Smooth muscle cell (in vitro differentiated cells): ENCODE measurements at regions not wholly inside any gene's neighbourhood (a gene's known extent, or its start where the extent isn't known, plus 50 kb on each side); places are given as distances from the start of the nearest gene placed in this dataset.

Experiments used
- DNase-seq: peaks from one replicate; lab custom pipeline; 2025; ENCODE audit not compliant: unreplicated experiment; lab: John Stamatoyannopoulos, UW
- H2AFZ ChIP-seq: fragments of 200-600 bp; sonication (generic); 2 replicates; pipeline ENCODE4 v1.6.0; 2016; ENCODE audit warnings: antibody characterized with exemption, low read depth, mild to moderate bottlenecking
- H3F3A ChIP-seq: fragments of 200-600 bp; sonication (generic); 2 replicates; pipeline ENCODE4 v1.6.0; 2017; ENCODE audit warnings: antibody characterized with exemption, low read depth
- H3K27ac ChIP-seq: fragments of 200-600 bp; sonication (generic); 2 replicates; pipeline ENCODE4 v1.5.1; 2016; ENCODE audit warnings: low read depth, mild to moderate bottlenecking
- H3K27me3 ChIP-seq: fragments of 200-600 bp; sonication (generic); 2 replicates; pipeline ENCODE4 v1.6.1; 2016; ENCODE audit warnings: low read depth, mild to moderate bottlenecking
- H3K36me3 ChIP-seq: fragments of 200-600 bp; sonication (generic); 2 replicates; pipeline ENCODE4 v1.5.1; 2016; ENCODE audit warnings: low read depth
- H3K4me1 ChIP-seq: fragments of 200-600 bp; sonication (generic); 2 replicates; pipeline ENCODE4 v1.5.1; 2016; ENCODE audit warnings: low read depth
- H3K4me2 ChIP-seq: fragments of 200-600 bp; sonication (generic); 2 replicates; pipeline ENCODE4 v1.6.0; 2016; ENCODE audit warnings: mild to moderate bottlenecking
- H3K4me3 ChIP-seq: fragments of 200-600 bp; sonication (generic); 2 replicates; pipeline ENCODE4 v1.5.1; 2016; ENCODE audit warnings: mild to moderate bottlenecking
- H3K79me2 ChIP-seq: fragments of 200-600 bp; sonication (generic); 2 replicates; pipeline ENCODE4 v1.6.0; 2016; ENCODE audit warnings: low read depth, mild to moderate bottlenecking
- H3K9ac ChIP-seq: fragments of 200-600 bp; sonication (generic); 2 replicates; pipeline ENCODE4 v1.6.0; 2016; ENCODE audit warnings: low read depth
- H3K9me3 ChIP-seq: fragments of 200-600 bp; sonication (generic); replicated peaks from 2 replicates; pipeline ENCODE4 v1.5.1; 2016; ENCODE audit warnings: low read depth
- H4K20me1 ChIP-seq: fragments of 200-600 bp; sonication (generic); 2 replicates; pipeline ENCODE4 v1.6.0; 2016; ENCODE audit warnings: low read depth
- CTCF ChIP-seq: fragments of 200-600 bp; sonication (generic); IDR thresholded peaks from 2 replicates; pipeline ENCODE4 v1.5.1; 2017; ENCODE audit warnings: borderline replicate concordance, mild to moderate bottlenecking, antibody characterized with exemption; ENCODE audit not compliant: insufficient read depth, poor library complexity, severe bottlenecking
- WGBS: methylation state at CpG from one replicate; pipeline ENCODE4 v1.1.7; 2016; ENCODE audit warnings: low lambda C conversion rate; 5-methylcytosine and 5-hydroxymethylcytosine counted together

GRCh38 chr22:47690166-47690565, 927.7 kb downstream of the TBC1D22A start:
- H2AFZ ChIP-seq, result no peak overlapping the region
- H4K20me1 ChIP-seq, result no peaks in the 10 kb centered on the region
- H3K4me1 ChIP-seq, result no peaks in the 10 kb centered on the region
- H3K4me3 ChIP-seq, result no peak overlapping the region
- H3K36me3 ChIP-seq, result no peaks in the 10 kb centered on the region
- no peaks in the 10 kb centered on the region for H3K27me3 ChIP-seq
- no peak for TF ChIP-seq CTCF
- H3K27ac ChIP-seq, result no peak overlapping the region
- no peak for DNase-seq
- no peaks in the 10 kb centered on the region for H3K79me2 ChIP-seq
- H3K4me2 ChIP-seq, result no peak overlapping the region
- no peak overlapping the region for H3K9ac ChIP-seq
- no peaks in the 10 kb centered on the region for H3K9me3 ChIP-seq
- H3F3A ChIP-seq, result no peaks in the 10 kb centered on the region
- 100% methylated on average over 2 of the region's 2 CpGs for WGBS

GRCh38 chr22:47687776-47688175, 925.3 kb downstream of the TBC1D22A start:
- Histone ChIP-seq H3K9ac (no peak overlapping the region), H3F3A (no peaks in the 10 kb centered on the region), H2AFZ (no peak overlapping the region), H3K79me2 (no peaks in the 10 kb centered on the region), H4K20me1 (no peaks in the 10 kb centered on the region), H3K4me3 (no peak overlapping the region), H3K36me3 (no peaks in the 10 kb centered on the region), H3K4me2 (no peak overlapping the region), H3K4me1 (no peaks in the 10 kb centered on the region), H3K9me3 (no peaks in the 10 kb centered on the region), H3K27me3 (no peaks in the 10 kb centered on the region), H3K27ac (no peak overlapping the region)
- no peak for DNase-seq
- 84% methylated on average over 4 of the region's 4 CpGs for WGBS
- no peak for TF ChIP-seq CTCF

- no peaks in the 10 kb centered on the region for H3K27me3 ChIP-seq
- DNase-seq, result no peak
- H3K9ac ChIP-seq, result no peak overlapping the region
- H3F3A ChIP-seq, result no peaks in the 10 kb centered on the region
- no peaks in the 10 kb centered on the region for H3K4me1 ChIP-seq
- no peaks in the 10 kb centered on the region for H3K79me2 ChIP-seq
- no peak for TF ChIP-seq CTCF
- no peaks in the 10 kb centered on the region for H3K9me3 ChIP-seq
- H3K27ac ChIP-seq, result no peak overlapping the region
- H2AFZ ChIP-seq, result no peak overlapping the region
- no peak overlapping the region for H3K4me2 ChIP-seq
- H4K20me1 ChIP-seq, result no peaks in the 10 kb centered on the region
- H3K36me3 ChIP-seq, result no peaks in the 10 kb centered on the region
- 86% methylated on average over 5 of the region's 5 CpGs for WGBS
- H3K4me3 ChIP-seq, result no peak overlapping the region
Observed at GRCh38 chr22:47687346-47687655, 924.9 kb downstream of the TBC1D22A start.

GRCh38 chr22:47686594-47687345, 924.3 kb downstream of the TBC1D22A start:
- Histone ChIP-seq H3K9ac (no peak overlapping the region), H3K4me3 (no peak overlapping the region), H3K9me3 (no peaks in the 10 kb centered on the region), H3K27ac (no peak overlapping the region), H2AFZ (no peak overlapping the region), H3K79me2 (no peaks in the 10 kb centered on the region), H4K20me1 (no peaks in the 10 kb centered on the region), H3F3A (no peaks in the 10 kb centered on the region), H3K27me3 (no peaks in the 10 kb centered on the region), H3K4me2 (no peak overlapping the region), H3K36me3 (no peaks in the 10 kb centered on the region), H3K4me1 (no peaks in the 10 kb centered on the region)
- WGBS, result 77% methylated on average over 11 of the region's 11 CpGs
- no peak for DNase-seq
- no peak for TF ChIP-seq CTCF
